WTC11 (cell line): ENCODE measurements at regions not wholly inside any gene's neighbourhood (a gene's known extent, or its start where the extent isn't known, plus 50 kb on each side); places are given as distances from the start of the nearest gene placed in this dataset.

Source experiments
- ATAC-seq: fragments of 200-7000 bp; cut with Tn5 transposase; 2 replicates; pipeline ENCODE4 v1.10.0; 2021; ENCODE audit warnings: mild to moderate bottlenecking, moderate library complexity
- CTCF ChIA-PET: fragments of 300-600 bp; sonication (Branson Sonifier 250); formaldehyde crosslinking; loops from one replicate; lab custom pipeline; 2021; ENCODE audit warnings: antibody characterized with exemption; lab: Charles Lee
- POLR2A ChIA-PET: fragments of 350-600 bp; sonication (Branson Sonifier 250); formaldehyde crosslinking; loops from one replicate; lab custom pipeline; 2021; ENCODE audit warnings: antibody characterized with exemption; lab: Charles Lee
- DNase-seq: peaks from one replicate; pipeline ENCODE4 v3.0.0; 2021; ENCODE audit warnings: low spot score
- H3K27ac Mint-ChIP-seq: 2 replicates; pipeline ENCODE4 v1.8.0; 2021; ENCODE audit warnings: mixed read lengths
- H3K27me3 Mint-ChIP-seq: 2 replicates; pipeline ENCODE4 v1.8.0; 2021; ENCODE audit warnings: low read depth, mild to moderate bottlenecking, moderate library complexity, mixed read lengths
- H3K36me3 Mint-ChIP-seq: 2 replicates; pipeline ENCODE4 v1.8.0; 2021; ENCODE audit warnings: mixed read lengths
- H3K4me1 Mint-ChIP-seq: 2 replicates; pipeline ENCODE4 v1.8.0; 2022; ENCODE audit warnings: mixed read lengths
- H3K4me3 Mint-ChIP-seq: 2 replicates; pipeline ENCODE4 v1.8.0; 2021; ENCODE audit warnings: mild to moderate bottlenecking, moderate library complexity, mixed read lengths
- H3K9me3 Mint-ChIP-seq: 2 replicates; pipeline ENCODE4 v1.8.0; 2021; ENCODE audit warnings: mixed read lengths
- AR ChIP-seq: fragments of 250-450 bp; sonication (Bioruptor Pico); IDR thresholded peaks from 2 replicates; pipeline ENCODE4 v1.9.0; 2021; ENCODE audit warnings: mild to moderate bottlenecking
- EMX1 ChIP-seq: fragments of 250-450 bp; sonication (Bioruptor Pico); IDR thresholded peaks from 2 replicates; pipeline ENCODE4 v1.8.0; 2021; ENCODE audit warnings: mild to moderate bottlenecking
- FOXJ3 ChIP-seq: sonication (generic); formaldehyde crosslinking; IDR thresholded peaks from 2 replicates; pipeline ENCODE4 v1.9.0; 2021; ENCODE audit warnings: missing genetic modification reagents, mild to moderate bottlenecking, borderline replicate concordance
- FOXK1 ChIP-seq: sonication (generic); formaldehyde crosslinking; IDR thresholded peaks from 2 replicates; pipeline ENCODE4 v1.8.0; 2022; ENCODE audit warnings: mild to moderate bottlenecking, moderate library complexity, missing genetic modification reagents
- FOXP1 ChIP-seq: sonication (generic); formaldehyde crosslinking; IDR thresholded peaks from 2 replicates; pipeline ENCODE4 v1.8.0; 2022; ENCODE audit warnings: missing genetic modification reagents, mild to moderate bottlenecking, moderate library complexity, borderline replicate concordance
- JUN ChIP-seq: sonication (generic); formaldehyde crosslinking; IDR thresholded peaks from 2 replicates; pipeline ENCODE4 v1.8.0; 2023; ENCODE audit warnings: mild to moderate bottlenecking, missing genetic modification reagents
- NFE2L1 ChIP-seq: sonication (generic); formaldehyde crosslinking; IDR thresholded peaks from 2 replicates; pipeline ENCODE4 v1.8.1; 2023; ENCODE audit warnings: missing genetic modification reagents
- NFYB ChIP-seq: sonication (generic); formaldehyde crosslinking; conservative IDR thresholded peaks from 2 replicates; pipeline ENCODE4 v1.8.0; 2022; ENCODE audit warnings: low read depth, missing genetic modification reagents
- NR2C2 ChIP-seq: sonication (generic); formaldehyde crosslinking; IDR thresholded peaks from 2 replicates; pipeline ENCODE4 v1.8.0; 2022; ENCODE audit warnings: mild to moderate bottlenecking, missing genetic modification reagents
- OVOL2 ChIP-seq: fragments of 250-450 bp; sonication (Bioruptor Pico); IDR thresholded peaks from 2 replicates; pipeline ENCODE4 v1.9.0; 2021; ENCODE audit warnings: mild to moderate bottlenecking, borderline replicate concordance
- RORB ChIP-seq: fragments of 250-450 bp; sonication (Bioruptor Pico); IDR thresholded peaks from 2 replicates; pipeline ENCODE4 v1.9.0; 2021; ENCODE audit warnings: mild to moderate bottlenecking
- SP1 ChIP-seq: sonication (generic); formaldehyde crosslinking; conservative IDR thresholded peaks from 2 replicates; pipeline ENCODE4 v1.8.1; 2022; ENCODE audit warnings: missing genetic modification reagents
- TCF7 ChIP-seq: sonication (generic); formaldehyde crosslinking; IDR thresholded peaks from 2 replicates; pipeline ENCODE4 v1.8.0; 2022; ENCODE audit warnings: mild to moderate bottlenecking, low read depth, missing genetic modification reagents, moderate library complexity
- TEAD4 ChIP-seq: sonication (generic); formaldehyde crosslinking; IDR thresholded peaks from 2 replicates; pipeline ENCODE4 v1.8.0; 2022; ENCODE audit warnings: mild to moderate bottlenecking, missing genetic modification reagents
- USF1 ChIP-seq: sonication (generic); formaldehyde crosslinking; IDR thresholded peaks from 2 replicates; pipeline ENCODE4 v1.8.0; 2022; ENCODE audit warnings: mild to moderate bottlenecking, missing genetic modification reagents
- ZBTB21 ChIP-seq: sonication (generic); formaldehyde crosslinking; IDR thresholded peaks from 2 replicates; pipeline ENCODE4 v1.8.1; 2023; ENCODE audit warnings: mild to moderate bottlenecking, missing genetic modification reagents, borderline replicate concordance
- ZMAT4 ChIP-seq: fragments of 250-450 bp; sonication (Bioruptor Pico); IDR thresholded peaks from 2 replicates; pipeline ENCODE4 v1.9.0; 2021; ENCODE audit warnings: mild to moderate bottlenecking
- ZNF219 ChIP-seq: sonication (generic); formaldehyde crosslinking; IDR thresholded peaks from 2 replicates; pipeline ENCODE4 v1.8.0; 2023; ENCODE audit warnings: missing genetic modification reagents, mild to moderate bottlenecking, borderline replicate concordance
- ZNF232 ChIP-seq: sonication (generic); formaldehyde crosslinking; IDR thresholded peaks from 2 replicates; pipeline ENCODE4 v1.8.0; 2022; ENCODE audit warnings: mild to moderate bottlenecking, missing genetic modification reagents
- ZNF263 ChIP-seq: sonication (generic); formaldehyde crosslinking; IDR thresholded peaks from 2 replicates; pipeline ENCODE4 v1.8.1; 2022; ENCODE audit warnings: low read depth, mild to moderate bottlenecking, moderate library complexity, missing genetic modification reagents
- ZNF425 ChIP-seq: fragments of 250-450 bp; sonication (Bioruptor Pico); conservative IDR thresholded peaks from 2 replicates; pipeline ENCODE4 v1.9.0; 2021; ENCODE audit warnings: mild to moderate bottlenecking

GRCh38 chr4:19455196-19455595 is 796.5 kb upstream of the SLIT2 start:
- ChIA-PET CTCF (no interaction called here), POLR2A (no interaction called here)
- TF ChIP-seq ZNF232 (no peak), FOXK1 (CRISPR knock-in tag) (no peak), TEAD4 (CRISPR knock-in tag) (no peak), NR2C2 (CRISPR knock-in tag) (no peak), FOXP1 (CRISPR knock-in tag) (no peak), SP1 (CRISPR knock-in tag) (no peak), JUN (CRISPR knock-in tag) (no peak), TCF7 (CRISPR knock-in tag) (no peak), ZMAT4 (no peak), FOXJ3 (CRISPR knock-in tag) (no peak), NFYB (CRISPR knock-in tag) (no peak)
- H3K9me3 Mint-ChIP-seq = peaks cover 23% of the 10 kb centered on the region
- no peak overlapping the region for H3K4me3 Mint-ChIP-seq
- no peaks in the 10 kb centered on the region for H3K4me1 Mint-ChIP-seq
- peaks cover 2% of the 10 kb centered on the region; the same call in 1 of the 2 replicates for H3K27me3 Mint-ChIP-seq
- DNase-seq = no peak
- H3K27ac Mint-ChIP-seq = no peak overlapping the region
- peaks cover 5% of the 10 kb centered on the region for H3K36me3 Mint-ChIP-seq
- ATAC-seq = no peak

- H3K4me1 Mint-ChIP-seq = no peaks in the 10 kb centered on the region
- DNase-seq (no peak), ATAC-seq (no peak)
- H3K9me3 Mint-ChIP-seq = peaks cover 76% of the 10 kb centered on the region
- H3K27ac Mint-ChIP-seq = no peak overlapping the region
- peaks cover 40% of the 10 kb centered on the region for H3K36me3 Mint-ChIP-seq
- ChIA-PET CTCF (interaction anchor here (0.7 kb wide), 1 partner anchor 362 kb away, joined by 4 read pairs; no protein-coding TSS in a partner anchor), POLR2A (no interaction called here)
- peaks cover 75% of the 10 kb centered on the region for H3K27me3 Mint-ChIP-seq
- H3K4me3 Mint-ChIP-seq = no peak overlapping the region
- TF ChIP-seq ZNF219 (CRISPR knock-in tag) = no peak
- no peak for TF ChIP-seq OVOL2 (CRISPR knock-in tag)
- TF ChIP-seq NFE2L1 (CRISPR knock-in tag) = no peak
- no peak for TF ChIP-seq RORB (CRISPR knock-in tag)
- no peak for TF ChIP-seq ZBTB21 (CRISPR knock-in tag)
- no peak for TF ChIP-seq EMX1
- no peak for TF ChIP-seq ZNF425 (CRISPR knock-in tag)
- TF ChIP-seq FOXK1 (CRISPR knock-in tag) = no peak
- no peak for TF ChIP-seq ZNF263 (CRISPR knock-in tag)
- no peak for TF ChIP-seq AR (CRISPR knock-in tag)
Observed at GRCh38 chr4:19438233-19438632, 813.5 kb upstream of the SLIT2 start.

- peaks cover 70% of the 10 kb centered on the region for H3K9me3 Mint-ChIP-seq
- peaks cover 38% of the 10 kb centered on the region for H3K36me3 Mint-ChIP-seq
- CTCF ChIA-PET = no interaction called here
- no peaks in the 10 kb centered on the region for H3K4me1 Mint-ChIP-seq
- no peak for ATAC-seq
- DNase-seq = no peak
- no peak overlapping the region for H3K27ac Mint-ChIP-seq
- H3K4me3 Mint-ChIP-seq = no peak overlapping the region
- no peak for TF ChIP-seq USF1 (CRISPR knock-in tag)
- no peak for TF ChIP-seq ZNF232
- TF ChIP-seq, all 79 proteins: peak for 0
- peaks cover 83% of the 10 kb centered on the region for H3K27me3 Mint-ChIP-seq
- POLR2A ChIA-PET = no interaction called here
Observed at GRCh38 chr4:19437008-19437407, 814.7 kb upstream of the SLIT2 start.
